Tibial nerve (tissue), 4 donors: ENCODE measurements at regions not wholly inside any gene's neighbourhood (a gene's known extent, or its start where the extent isn't known, plus 50 kb on each side); places are given as distances from the start of the nearest gene placed in this dataset.
"Not testable (repeated sequence)": the region's sequence is repeated elsewhere in the genome, so short reads cannot be mapped to it uniquely, and the experiment has no call there.

Experiments used
- CTCF ChIP-seq, 5 experiments: fragments of 200-600 bp in 3 of 5; fragments of 450-650 bp in 2 of 5; sonication (generic) in 3 of 5; IDR thresholded peaks; one replicate each; pipeline ENCODE4 v1.5.1; 2016 to 2019; ENCODE audit warnings: antibody characterized with exemption in 5 of 5, mild to moderate bottlenecking in 3 of 5, moderate library complexity in 2 of 5
- EP300 ChIP-seq, 2 donors: sonication (generic); formaldehyde crosslinking; IDR thresholded peaks; one replicate each; pipeline ENCODE4 v1.6.1; 2017; ENCODE audit warnings: antibody characterized with exemption in 2 of 2, mild to moderate bottlenecking in 1 of 2
- POLR2A ChIP-seq, 2 donors: fragments of 450-650 bp; IDR thresholded peaks; one replicate each; pipeline ENCODE4 v1.6.1; 2017; ENCODE audit warnings: antibody characterized with exemption in 2 of 2, mild to moderate bottlenecking in 2 of 2, moderate library complexity in 2 of 2

DNA sequence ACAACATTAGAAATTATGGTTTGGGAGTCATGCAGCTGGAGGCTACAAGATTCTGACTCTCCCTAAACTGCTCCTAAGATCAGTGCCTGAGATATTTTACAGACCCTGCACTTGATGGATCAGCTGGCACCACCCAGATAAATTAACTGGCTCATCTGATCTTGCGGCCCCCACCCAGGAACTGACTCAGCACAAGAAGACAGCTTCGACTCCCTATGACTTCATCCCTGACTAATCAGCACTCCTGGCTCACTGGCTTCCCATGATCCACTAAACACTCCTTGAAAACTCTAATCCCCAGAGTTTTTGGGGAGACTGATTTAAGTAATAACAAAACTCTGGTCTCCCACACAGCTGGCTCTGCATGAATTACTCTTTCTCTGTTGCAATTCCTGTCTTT lies 617.8 kb upstream of the AUTS2 start:
- not testable (repeated sequence) for TF ChIP-seq CTCF, POLR2A, EP300 (IDR thresholded peaks at IDR 0.05)
